GM21390 (cell line): ENCODE measurements at regions not wholly inside any gene's neighbourhood (a gene's known extent, or its start where the extent isn't known, plus 50 kb on each side); places are given as distances from the start of the nearest gene placed in this dataset.

Experiments
- ATAC-seq: cut with Tn5 transposase; IDR thresholded peaks from one replicate; pipeline ENCODE4 v1.9.1; 2021; ENCODE audit not compliant: unreplicated experiment

DNA sequence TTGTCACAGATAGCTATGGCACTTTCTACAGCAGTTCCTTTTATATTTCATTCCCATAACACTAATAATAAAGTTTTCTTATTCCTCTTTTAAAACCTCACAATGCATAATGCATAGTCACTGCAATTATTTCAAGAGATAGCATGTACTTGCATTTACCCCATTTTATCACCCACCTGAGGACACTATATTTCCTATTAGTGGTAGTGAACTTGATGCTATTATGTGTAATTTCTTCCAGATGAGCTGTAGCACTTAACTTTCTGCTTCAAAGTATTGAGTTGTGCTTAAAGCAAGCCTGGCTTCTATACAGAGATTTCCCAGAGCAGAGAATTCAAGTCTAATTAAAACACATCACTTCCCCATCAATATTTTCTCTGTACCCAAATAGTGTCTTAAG, 461.1 kb downstream of the HTR7 start:
- ATAC-seq, result no peak

DNA sequence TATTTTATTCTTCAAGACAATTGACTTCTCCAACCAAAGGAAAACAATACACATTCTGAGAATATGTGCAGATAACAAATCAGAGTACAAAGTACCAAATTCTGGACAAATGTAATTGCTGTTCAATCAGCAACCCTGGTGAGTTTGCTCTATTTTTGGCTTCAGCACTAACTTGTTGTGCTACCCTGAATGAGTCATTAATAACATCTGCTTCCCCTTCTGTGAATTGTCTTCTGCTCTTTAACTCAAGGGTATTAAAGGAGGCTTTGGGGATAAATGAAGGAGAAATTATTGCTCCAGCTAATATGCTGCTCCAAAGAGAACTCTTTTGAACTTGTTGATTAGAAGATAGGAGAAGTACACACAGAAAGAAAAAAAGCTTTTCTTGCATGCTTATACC, 459.3 kb downstream of the HTR7 start:
- no peak for ATAC-seq

DNA sequence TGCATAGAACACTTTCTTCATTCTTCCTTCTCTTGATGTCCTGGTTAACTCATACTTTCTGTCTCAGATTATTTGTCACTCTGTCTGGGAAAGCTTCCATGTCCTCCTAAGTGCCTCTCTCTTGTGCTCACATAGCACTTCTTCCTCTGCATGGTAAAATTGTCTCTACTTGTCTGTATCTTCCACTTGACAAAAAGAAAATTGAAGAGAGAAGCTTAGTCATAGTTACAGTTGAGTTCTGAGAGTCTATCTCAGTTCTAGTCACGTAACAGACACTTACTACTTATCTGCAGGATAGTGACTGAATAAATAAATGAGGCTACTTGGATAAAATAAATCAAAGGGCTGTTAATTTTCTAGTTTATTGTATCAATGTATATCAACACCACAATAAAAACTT, 458.1 kb downstream of the HTR7 start:
- ATAC-seq, result no peak

DNA sequence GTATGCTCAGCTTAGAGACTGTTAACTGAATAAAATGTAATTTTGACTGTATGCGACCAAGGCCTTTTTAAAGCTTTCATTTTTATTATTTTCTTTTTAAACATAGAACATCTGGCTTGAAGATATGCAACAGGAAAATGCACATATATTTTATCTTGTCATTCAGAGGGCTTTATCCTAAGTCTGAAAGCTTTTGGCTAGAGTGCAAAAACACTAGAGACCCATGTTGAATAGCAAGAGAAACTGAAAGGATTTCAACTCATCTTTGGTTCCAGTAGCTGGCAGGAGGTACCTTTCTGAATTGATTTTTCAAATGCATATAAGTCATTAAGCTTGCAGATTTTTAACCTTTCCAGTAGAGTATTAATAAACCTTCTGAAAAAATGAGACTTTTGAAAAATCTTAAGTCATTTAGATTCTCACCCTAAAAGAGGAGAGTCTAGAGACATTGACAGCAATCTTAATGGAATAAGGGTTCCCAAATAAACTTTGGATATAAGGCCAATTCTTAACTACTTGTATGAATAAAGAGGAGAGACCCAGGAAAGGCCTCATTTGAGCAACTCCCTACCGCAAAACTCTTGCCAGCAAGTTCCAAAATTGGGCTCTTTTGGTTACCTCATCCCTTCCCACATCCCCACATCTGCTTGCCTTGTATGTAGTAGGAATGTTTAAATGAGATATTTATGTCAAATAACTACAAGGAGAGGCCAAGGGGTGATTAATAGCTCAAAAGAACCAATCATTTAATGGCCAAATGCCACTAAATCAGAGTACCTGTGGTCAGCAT, 454.4 kb downstream of the HTR7 start:
- ATAC-seq, result no peak

DNA sequence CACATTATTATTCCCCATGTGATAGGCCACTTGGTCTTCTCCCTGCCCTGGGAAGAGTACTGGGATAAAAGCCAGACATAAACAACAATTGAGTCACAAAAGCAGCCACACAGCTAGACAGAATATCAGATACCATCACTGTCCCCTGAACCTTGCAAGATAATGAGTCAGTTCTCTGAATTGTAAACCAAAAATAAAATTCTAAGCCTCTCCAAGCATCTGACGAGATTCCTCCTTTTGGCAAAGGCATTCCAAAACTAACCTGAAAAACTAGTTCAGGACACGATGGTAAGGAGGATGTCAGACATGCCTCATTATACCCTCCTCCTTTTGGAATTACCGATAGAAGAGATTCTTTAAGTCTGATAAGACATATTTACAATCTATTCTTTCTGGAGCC, 450.7 kb downstream of the HTR7 start:
- ATAC-seq, result no peak

DNA sequence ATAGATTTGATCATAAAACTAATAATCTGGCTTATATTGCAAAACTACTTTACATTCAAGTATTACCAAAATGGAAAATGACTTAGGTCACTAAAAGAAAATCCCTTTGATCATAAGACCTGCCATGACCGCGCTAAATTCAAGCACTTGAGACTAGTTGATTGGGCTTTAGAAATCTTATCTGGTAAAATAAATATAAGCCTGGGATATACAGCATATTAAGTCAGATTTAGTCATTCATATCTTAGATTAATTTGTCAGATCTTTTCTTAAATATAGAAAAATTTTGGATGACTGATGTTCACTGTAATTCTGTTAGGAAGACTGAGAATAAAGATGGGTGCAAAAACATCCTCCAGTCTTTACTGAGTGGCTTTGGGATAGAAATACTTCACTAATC, 450.0 kb downstream of the HTR7 start:
- ATAC-seq, result no peak

GRCh38 chr10:90412582-90412981, 445.3 kb downstream of the HTR7 start:
- no peak for ATAC-seq

GRCh38 chr10:90413196-90413595, 444.6 kb downstream of the HTR7 start:
- no peak for ATAC-seq

- no peak for ATAC-seq
These were observed 442.9 kb downstream of the HTR7 start for GRCh38 chr10:90414926-90415325.

- no peak for ATAC-seq
These were observed 440.8 kb downstream of the HTR7 start for GRCh38 chr10:90417029-90417428.

DNA sequence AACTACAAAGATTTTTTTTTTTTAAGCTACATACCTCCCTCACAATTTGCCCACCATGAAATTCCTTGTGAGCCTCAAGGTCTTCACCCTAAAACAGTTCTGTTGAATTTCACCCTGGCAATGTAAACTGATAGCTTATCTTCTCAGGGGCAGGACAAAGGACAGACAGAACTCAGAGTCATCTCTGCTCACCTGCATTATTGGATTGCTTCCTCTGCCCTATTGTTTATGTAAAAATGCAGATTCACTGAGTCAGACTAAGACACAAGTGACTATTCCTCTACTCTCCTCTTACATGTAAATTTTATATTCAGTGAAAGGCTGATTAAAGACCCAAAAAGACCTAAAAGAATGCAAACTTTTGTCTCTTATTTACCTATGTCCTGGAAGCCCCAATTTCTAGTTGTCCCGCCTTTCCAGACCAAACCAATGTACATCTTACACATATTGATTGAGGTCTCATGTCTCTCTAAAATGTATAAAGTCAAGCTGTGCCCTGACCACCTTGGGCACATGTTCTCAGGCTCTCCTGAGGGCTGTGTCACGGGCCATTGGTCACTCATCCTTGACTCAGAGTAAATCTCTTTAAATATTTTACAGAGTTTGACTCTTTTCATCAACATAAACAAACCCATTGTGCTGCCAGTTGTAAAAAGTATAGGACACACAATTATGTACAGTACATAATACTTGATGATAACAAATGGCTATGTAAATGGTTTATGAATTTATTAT, 440.2 kb downstream of the HTR7 start:
- no peak for ATAC-seq

GRCh38 chr10:90418869-90419652, 438.8 kb downstream of the HTR7 start:
- ATAC-seq, result no peak

- ATAC-seq, result peak; percentile 92
These were observed 437.1 kb downstream of the HTR7 start for GRCh38 chr10:90420637-90421318.

GRCh38 chr10:90421874-90422273, 436.0 kb downstream of the HTR7 start:
- no peak for ATAC-seq

DNA sequence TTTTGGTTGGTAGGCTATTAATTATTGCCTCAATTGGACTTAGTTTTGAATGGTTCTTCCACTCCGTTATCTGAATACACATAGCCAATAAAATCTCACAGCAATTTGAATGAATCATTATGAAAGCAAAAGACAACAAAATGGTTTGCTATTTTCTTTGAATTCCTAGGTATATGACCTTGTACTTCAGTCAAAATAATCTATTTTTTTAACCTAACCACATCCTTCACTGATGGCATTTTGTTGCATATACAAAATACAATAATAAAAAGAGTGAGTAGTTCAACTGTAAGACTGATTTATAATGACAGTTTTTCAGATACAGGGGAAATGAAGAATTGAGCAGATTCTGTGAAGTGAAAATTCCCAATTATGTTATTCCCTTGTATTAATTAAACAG, 433.1 kb downstream of the HTR7 start:
- ATAC-seq, result no peak

DNA sequence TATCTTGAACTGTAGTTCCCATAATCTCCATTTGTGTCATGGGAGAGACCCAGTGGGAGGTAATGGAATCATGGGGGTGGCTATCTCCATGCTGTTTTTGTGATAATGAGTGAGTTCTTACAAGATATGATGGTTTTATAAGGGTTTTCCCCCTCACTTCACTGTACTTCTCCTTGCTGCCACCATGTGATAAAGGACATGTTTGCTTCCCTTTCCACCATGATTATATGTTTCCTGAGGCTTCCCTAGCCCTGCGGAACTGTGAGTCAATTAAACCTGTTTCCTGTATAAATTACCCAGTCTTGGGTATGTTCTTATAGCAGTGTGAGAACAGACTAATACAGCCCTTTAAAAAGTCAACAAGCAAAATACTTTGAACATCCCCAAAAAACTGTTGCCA, 427.7 kb downstream of the HTR7 start:
- ATAC-seq, result no peak

GRCh38 chr10:90432866-90433265, 425.0 kb downstream of the HTR7 start:
- no peak for ATAC-seq

GRCh38 chr10:90435296-90435695, 422.5 kb downstream of the HTR7 start:
- ATAC-seq, result no peak

GRCh38 chr10:90437452-90437851, 420.4 kb downstream of the HTR7 start:
- ATAC-seq, result no peak

- no peak for ATAC-seq
These were observed 417.0 kb downstream of the HTR7 start for GRCh38 chr10:90440870-90441269.

DNA sequence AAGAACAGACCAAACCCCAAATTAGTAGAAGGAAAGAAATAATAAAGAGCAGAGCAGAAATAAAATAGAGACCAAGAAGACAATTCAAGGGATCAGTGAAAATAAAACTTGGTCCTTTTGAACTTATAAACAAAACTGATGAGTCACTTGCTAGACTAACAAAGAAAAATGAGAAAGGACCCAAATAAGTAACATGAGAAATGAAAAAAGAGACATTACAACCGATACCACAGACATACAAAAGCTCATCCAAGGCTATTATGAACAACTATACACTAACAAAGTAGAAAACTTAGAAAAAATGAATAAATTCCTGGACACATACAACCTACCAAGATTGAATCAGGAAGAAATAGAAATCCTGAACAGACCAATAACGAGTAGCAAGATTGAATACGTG, 414.5 kb downstream of the HTR7 start:
- ATAC-seq, result no peak
